GM23338 (cell line): ENCODE measurements at regions not wholly inside any gene's neighbourhood (a gene's known extent, or its start where the extent isn't known, plus 50 kb on each side); places are given as distances from the start of the nearest gene placed in this dataset.

Experiments used
- ATAC-seq: fragments of 200-7000 bp; cut with Tn5 transposase; 3 replicates; pipeline ENCODE4 v1.9.1; 2020
- DNase-seq: peaks from one replicate; pipeline ENCODE4 v3.0.0-alpha.2; 2015; ENCODE audit warnings: low spot score
- H2AFZ ChIP-seq: fragments of 200-600 bp; sonication (generic); 2 replicates; pipeline ENCODE4 v1.8.0; 2016; ENCODE audit warnings: antibody characterized with exemption, mild to moderate bottlenecking, moderate library complexity
- H3F3A ChIP-seq: fragments of 200-600 bp; sonication (generic); replicated peaks from 2 replicates; pipeline ENCODE4 v1.8.0; 2017; ENCODE audit warnings: antibody characterized with exemption, mixed run types, low read depth
- H3K27ac ChIP-seq: fragments of 200-600 bp; sonication (generic); 2 replicates; pipeline ENCODE4 v1.6.1; 2016; ENCODE audit warnings: low read depth
- H3K27me3 ChIP-seq: fragments of 200-600 bp; sonication (generic); 2 replicates; pipeline ENCODE4 v1.8.0; 2016; ENCODE audit warnings: mild to moderate bottlenecking, mixed run types, moderate library complexity; ENCODE audit not compliant: insufficient read depth
- H3K36me3 ChIP-seq: fragments of 200-600 bp; sonication (generic); 2 replicates; pipeline ENCODE4 v1.8.0; 2016; ENCODE audit warnings: mild to moderate bottlenecking; ENCODE audit not compliant: insufficient read depth
- H3K4me1 ChIP-seq: fragments of 200-600 bp; sonication (generic); 2 replicates; pipeline ENCODE4 v1.8.0; 2016; ENCODE audit warnings: mild to moderate bottlenecking, moderate library complexity; ENCODE audit not compliant: insufficient read depth
- H3K4me2 ChIP-seq: fragments of 200-600 bp; sonication (generic); 2 replicates; pipeline ENCODE4 v1.7.1; 2017; ENCODE audit warnings: mixed run types
- H3K4me3 ChIP-seq: fragments of 200-600 bp; sonication (generic); 2 replicates; pipeline ENCODE4 v1.6.1; 2016; ENCODE audit warnings: mixed run types
- H3K79me2 ChIP-seq: fragments of 200-600 bp; sonication (generic); replicated peaks from 2 replicates; pipeline ENCODE4 v1.8.0; 2017; ENCODE audit warnings: mild to moderate bottlenecking; ENCODE audit not compliant: insufficient read depth
- H3K9me2 ChIP-seq: fragments of 200-600 bp; sonication (generic); 2 replicates; pipeline ENCODE4 v1.8.0; 2017; ENCODE audit not compliant: insufficient read depth
- H4K20me1 ChIP-seq: fragments of 200-600 bp; sonication (generic); replicated peaks from 2 replicates; pipeline ENCODE4 v1.8.0; 2017; ENCODE audit warnings: mild to moderate bottlenecking; ENCODE audit not compliant: insufficient read depth
- H3K27ac Mint-ChIP-seq: 2 replicates; pipeline ENCODE4 v1.8.0; 2020; ENCODE audit warnings: inconsistent platforms, mild to moderate bottlenecking, moderate library complexity, mixed read lengths
- H3K27me3 Mint-ChIP-seq: 3 replicates; pipeline ENCODE4 v1.8.0; 2022; ENCODE audit warnings: low read depth, mild to moderate bottlenecking, moderate library complexity, mixed read lengths, inconsistent platforms; ENCODE audit not compliant: insufficient read depth, poor library complexity
- H3K36me3 Mint-ChIP-seq: 3 replicates; pipeline ENCODE4 v1.8.0; 2021; ENCODE audit warnings: low read depth, mild to moderate bottlenecking, inconsistent platforms, moderate library complexity, mixed read lengths
- H3K4me1 Mint-ChIP-seq: 3 replicates; pipeline ENCODE4 v1.8.0; 2020; ENCODE audit warnings: mild to moderate bottlenecking, inconsistent platforms, mixed read lengths
- H3K4me3 Mint-ChIP-seq: 3 replicates; pipeline ENCODE4 v1.8.0; 2021; ENCODE audit warnings: moderate library complexity, mild to moderate bottlenecking, inconsistent platforms, mixed read lengths
- H3K9me3 Mint-ChIP-seq: 3 replicates; pipeline ENCODE4 v1.8.0; 2020; ENCODE audit warnings: moderate library complexity, mild to moderate bottlenecking, inconsistent platforms, mixed read lengths
- EZH2 ChIP-seq: fragments of 200-600 bp; sonication (generic); IDR thresholded peaks from one replicate; pipeline ENCODE4 v1.8.0; 2017; ENCODE audit warnings: antibody characterized with exemption, mild to moderate bottlenecking, low read depth; ENCODE audit not compliant: unreplicated experiment
- EZH2phosphoT487 ChIP-seq: fragments of 200-600 bp; sonication (generic); IDR thresholded peaks from one replicate; pipeline ENCODE4 v1.8.1; 2018; ENCODE audit warnings: antibody characterized with exemption; ENCODE audit not compliant: unreplicated experiment
- JUNB ChIP-seq: IDR thresholded peaks from one replicate; pipeline ENCODE4 v1.6.1; 2016; ENCODE audit warnings: antibody characterized with exemption; ENCODE audit not compliant: unreplicated experiment
- NANOG ChIP-seq: IDR thresholded peaks from 2 replicates; pipeline ENCODE4 v1.6.1; 2016; ENCODE audit warnings: antibody characterized with exemption, borderline replicate concordance
- POLR2AphosphoS5 ChIP-seq: IDR thresholded peaks from 2 replicates; pipeline ENCODE4 v1.6.1; 2016; ENCODE audit warnings: antibody characterized with exemption, low read depth
- TF ChIP-seq, protein P1 (sequence below): fragments of 250-450 bp; sonication (Bioruptor Pico); IDR thresholded peaks from 2 replicates; pipeline ENCODE4 v1.5.0; 2020; ENCODE audit warnings: mild to moderate bottlenecking, moderate library complexity
- TF ChIP-seq, protein P2 (sequence below), 2 experiments: fragments of 200-600 bp in 1 of 2; sonication (generic) in 1 of 2; conservative IDR thresholded peaks; 2 replicates each; pipeline versions ENCODE4 v1.5.1 to v1.6.1; 2016 to 2017; ENCODE audit warnings: antibody characterized with exemption in 2 of 2, low read depth in 2 of 2, mild to moderate bottlenecking in 2 of 2, moderate library complexity in 1 of 2

- TF ChIP-seq, protein P1, sequence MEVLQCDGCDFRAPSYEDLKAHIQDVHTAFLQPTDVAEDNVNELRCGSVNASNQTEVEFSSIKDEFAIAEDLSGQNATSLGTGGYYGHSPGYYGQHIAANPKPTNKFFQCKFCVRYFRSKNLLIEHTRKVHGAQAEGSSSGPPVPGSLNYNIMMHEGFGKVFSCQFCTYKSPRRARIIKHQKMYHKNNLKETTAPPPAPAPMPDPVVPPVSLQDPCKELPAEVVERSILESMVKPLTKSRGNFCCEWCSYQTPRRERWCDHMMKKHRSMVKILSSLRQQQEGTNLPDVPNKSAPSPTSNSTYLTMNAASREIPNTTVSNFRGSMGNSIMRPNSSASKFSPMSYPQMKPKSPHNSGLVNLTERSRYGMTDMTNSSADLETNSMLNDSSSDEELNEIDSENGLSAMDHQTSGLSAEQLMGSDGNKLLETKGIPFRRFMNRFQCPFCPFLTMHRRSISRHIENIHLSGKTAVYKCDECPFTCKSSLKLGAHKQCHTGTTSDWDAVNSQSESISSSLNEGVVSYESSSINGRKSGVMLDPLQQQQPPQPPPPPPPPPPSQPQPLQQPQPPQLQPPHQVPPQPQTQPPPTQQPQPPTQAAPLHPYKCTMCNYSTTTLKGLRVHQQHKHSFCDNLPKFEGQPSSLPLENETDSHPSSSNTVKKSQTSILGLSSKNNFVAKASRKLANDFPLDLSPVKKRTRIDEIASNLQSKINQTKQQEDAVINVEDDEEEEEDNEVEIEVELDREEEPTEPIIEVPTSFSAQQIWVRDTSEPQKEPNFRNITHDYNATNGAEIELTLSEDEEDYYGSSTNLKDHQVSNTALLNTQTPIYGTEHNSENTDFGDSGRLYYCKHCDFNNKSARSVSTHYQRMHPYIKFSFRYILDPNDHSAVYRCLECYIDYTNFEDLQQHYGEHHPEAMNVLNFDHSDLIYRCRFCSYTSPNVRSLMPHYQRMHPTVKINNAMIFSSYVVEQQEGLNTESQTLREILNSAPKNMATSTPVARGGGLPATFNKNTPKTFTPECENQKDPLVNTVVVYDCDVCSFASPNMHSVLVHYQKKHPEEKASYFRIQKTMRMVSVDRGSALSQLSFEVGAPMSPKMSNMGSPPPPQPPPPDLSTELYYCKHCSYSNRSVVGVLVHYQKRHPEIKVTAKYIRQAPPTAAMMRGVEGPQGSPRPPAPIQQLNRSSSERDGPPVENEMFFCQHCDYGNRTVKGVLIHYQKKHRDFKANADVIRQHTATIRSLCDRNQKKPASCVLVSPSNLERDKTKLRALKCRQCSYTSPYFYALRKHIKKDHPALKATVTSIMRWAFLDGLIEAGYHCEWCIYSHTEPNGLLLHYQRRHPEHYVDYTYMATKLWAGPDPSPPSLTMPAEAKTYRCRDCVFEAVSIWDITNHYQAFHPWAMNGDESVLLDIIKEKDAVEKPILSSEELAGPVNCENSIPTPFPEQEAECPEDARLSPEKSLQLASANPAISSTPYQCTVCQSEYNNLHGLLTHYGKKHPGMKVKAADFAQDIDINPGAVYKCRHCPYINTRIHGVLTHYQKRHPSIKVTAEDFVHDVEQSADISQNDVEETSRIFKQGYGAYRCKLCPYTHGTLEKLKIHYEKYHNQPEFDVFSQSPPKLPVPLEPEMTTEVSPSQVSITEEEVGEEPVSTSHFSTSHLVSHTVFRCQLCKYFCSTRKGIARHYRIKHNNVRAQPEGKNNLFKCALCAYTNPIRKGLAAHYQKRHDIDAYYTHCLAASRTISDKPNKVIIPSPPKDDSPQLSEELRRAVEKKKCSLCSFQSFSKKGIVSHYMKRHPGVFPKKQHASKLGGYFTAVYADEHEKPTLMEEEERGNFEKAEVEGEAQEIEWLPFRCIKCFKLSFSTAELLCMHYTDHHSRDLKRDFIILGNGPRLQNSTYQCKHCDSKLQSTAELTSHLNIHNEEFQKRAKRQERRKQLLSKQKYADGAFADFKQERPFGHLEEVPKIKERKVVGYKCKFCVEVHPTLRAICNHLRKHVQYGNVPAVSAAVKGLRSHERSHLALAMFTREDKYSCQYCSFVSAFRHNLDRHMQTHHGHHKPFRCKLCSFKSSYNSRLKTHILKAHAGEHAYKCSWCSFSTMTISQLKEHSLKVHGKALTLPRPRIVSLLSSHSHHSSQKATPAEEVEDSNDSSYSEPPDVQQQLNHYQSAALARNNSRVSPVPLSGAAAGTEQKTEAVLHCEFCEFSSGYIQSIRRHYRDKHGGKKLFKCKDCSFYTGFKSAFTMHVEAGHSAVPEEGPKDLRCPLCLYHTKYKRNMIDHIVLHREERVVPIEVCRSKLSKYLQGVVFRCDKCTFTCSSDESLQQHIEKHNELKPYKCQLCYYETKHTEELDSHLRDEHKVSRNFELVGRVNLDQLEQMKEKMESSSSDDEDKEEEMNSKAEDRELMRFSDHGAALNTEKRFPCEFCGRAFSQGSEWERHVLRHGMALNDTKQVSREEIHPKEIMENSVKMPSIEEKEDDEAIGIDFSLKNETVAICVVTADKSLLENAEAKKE: no peak
- no peak for TF ChIP-seq POLR2AphosphoS5
- TF ChIP-seq EZH2phosphoT487: no peak
- TF ChIP-seq, protein P2, sequence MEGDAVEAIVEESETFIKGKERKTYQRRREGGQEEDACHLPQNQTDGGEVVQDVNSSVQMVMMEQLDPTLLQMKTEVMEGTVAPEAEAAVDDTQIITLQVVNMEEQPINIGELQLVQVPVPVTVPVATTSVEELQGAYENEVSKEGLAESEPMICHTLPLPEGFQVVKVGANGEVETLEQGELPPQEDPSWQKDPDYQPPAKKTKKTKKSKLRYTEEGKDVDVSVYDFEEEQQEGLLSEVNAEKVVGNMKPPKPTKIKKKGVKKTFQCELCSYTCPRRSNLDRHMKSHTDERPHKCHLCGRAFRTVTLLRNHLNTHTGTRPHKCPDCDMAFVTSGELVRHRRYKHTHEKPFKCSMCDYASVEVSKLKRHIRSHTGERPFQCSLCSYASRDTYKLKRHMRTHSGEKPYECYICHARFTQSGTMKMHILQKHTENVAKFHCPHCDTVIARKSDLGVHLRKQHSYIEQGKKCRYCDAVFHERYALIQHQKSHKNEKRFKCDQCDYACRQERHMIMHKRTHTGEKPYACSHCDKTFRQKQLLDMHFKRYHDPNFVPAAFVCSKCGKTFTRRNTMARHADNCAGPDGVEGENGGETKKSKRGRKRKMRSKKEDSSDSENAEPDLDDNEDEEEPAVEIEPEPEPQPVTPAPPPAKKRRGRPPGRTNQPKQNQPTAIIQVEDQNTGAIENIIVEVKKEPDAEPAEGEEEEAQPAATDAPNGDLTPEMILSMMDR (conservative IDR thresholded peaks at IDR 0.05; ENCODE audit: low read depth in 2 of 2): no peak
- TF ChIP-seq NANOG: no peak
Measured at GRCh38 chr6:11944111-11944510, 68.0 kb upstream of the HIVEP1 start (continued).

- DNase-seq (no peak), ATAC-seq (no peak)
- Mint-ChIP-seq H3K36me3 (no peaks in the 10 kb centered on the region), H3K27ac (no peak overlapping the region), H3K4me1 (peaks cover 4% of the 10 kb centered on the region), H3K4me3 (no peak overlapping the region), H3K27me3 (no peaks in the 10 kb centered on the region), H3K9me3 (no peaks in the 10 kb centered on the region; the same call in 2 of the 3 replicates)
- H3F3A ChIP-seq: no peaks in the 10 kb centered on the region
- no peaks in the 10 kb centered on the region for H3K79me2 ChIP-seq
- no peak overlapping the region; the same call in 1 of the 2 replicates for H2AFZ ChIP-seq
- H3K4me2 ChIP-seq: no peak overlapping the region
- H3K9me2 ChIP-seq: no peaks in the 10 kb centered on the region
- H3K4me1 ChIP-seq: no peaks in the 10 kb centered on the region
- H3K27ac ChIP-seq: no peak overlapping the region
- TF ChIP-seq JUNB (no peak), EZH2 (no peak)
- no peaks in the 10 kb centered on the region for H4K20me1 ChIP-seq
- H3K27me3 ChIP-seq: no peaks in the 10 kb centered on the region
- no peaks in the 10 kb centered on the region for H3K36me3 ChIP-seq
- no peak overlapping the region for H3K4me3 ChIP-seq
Measured at GRCh38 chr6:11943060-11943459, 69.1 kb upstream of the HIVEP1 start.
